ENCODE measurements at regions not wholly inside any gene's neighbourhood (a gene's known extent, or its start where the extent isn't known, plus 50 kb on each side); places are given as distances from the start of the nearest gene placed in this dataset.

GRCh38 chr6:140284871-140285270, 910.4 kb upstream of the CITED2 start:
- no peak overlapping the region for H3K4me3 ChIP-seq (ENCODE audit: low read depth, low read length)
- no peaks in the 10 kb centered on the region for H3K4me1 ChIP-seq (ENCODE audit: control insufficient read depth, insufficient read depth, low read length)
- no peak overlapping the region for H3K9ac ChIP-seq (ENCODE audit: low read length)
- no peak overlapping the region for H3K27ac ChIP-seq (ENCODE audit: low read depth, low read length)
- H3K9me3 ChIP-seq (ENCODE audit: control insufficient read depth, insufficient read depth, low read depth, low read length), result no peaks in the 10 kb centered on the region
- H3K36me3 ChIP-seq (ENCODE audit: control insufficient read depth, insufficient read depth, low read length), result no peaks in the 10 kb centered on the region
- no peaks in the 10 kb centered on the region for H3K27me3 ChIP-seq (ENCODE audit: control insufficient read depth, insufficient read depth, low read length)

GRCh38 chr6:140283197-140283596, 908.7 kb upstream of the CITED2 start:
- Histone ChIP-seq H3K9me3 (ENCODE audit: control insufficient read depth, insufficient read depth, low read depth, low read length) (no peaks in the 10 kb centered on the region), H3K27me3 (ENCODE audit: control insufficient read depth, insufficient read depth, low read length) (no peaks in the 10 kb centered on the region), H3K4me1 (ENCODE audit: control insufficient read depth, insufficient read depth, low read length) (no peaks in the 10 kb centered on the region), H3K9ac (ENCODE audit: low read length) (no peak overlapping the region), H3K4me3 (ENCODE audit: low read depth, low read length) (no peak overlapping the region), H3K27ac (ENCODE audit: low read depth, low read length) (no peak overlapping the region), H3K36me3 (ENCODE audit: control insufficient read depth, insufficient read depth, low read length) (no peaks in the 10 kb centered on the region)

- no peak overlapping the region for H3K27ac ChIP-seq (ENCODE audit: low read depth, low read length)
- no peak overlapping the region for H3K4me3 ChIP-seq (ENCODE audit: low read depth, low read length)
- H3K4me1 ChIP-seq (ENCODE audit: control insufficient read depth, insufficient read depth, low read length), result no peaks in the 10 kb centered on the region
- no peaks in the 10 kb centered on the region for H3K27me3 ChIP-seq (ENCODE audit: control insufficient read depth, insufficient read depth, low read length)
- no peaks in the 10 kb centered on the region for H3K9me3 ChIP-seq (ENCODE audit: control insufficient read depth, insufficient read depth, low read depth, low read length)
- H3K36me3 ChIP-seq (ENCODE audit: control insufficient read depth, insufficient read depth, low read length), result no peaks in the 10 kb centered on the region
- no peak overlapping the region for H3K9ac ChIP-seq (ENCODE audit: low read length)
Measured at GRCh38 chr6:140281767-140282166, 907.3 kb upstream of the CITED2 start.

GRCh38 chr6:140281236-140281635, 906.8 kb upstream of the CITED2 start:
- no peak overlapping the region for H3K4me3 ChIP-seq (ENCODE audit: low read depth, low read length)
- H3K27ac ChIP-seq (ENCODE audit: low read depth, low read length), result no peak overlapping the region
- H3K36me3 ChIP-seq (ENCODE audit: control insufficient read depth, insufficient read depth, low read length), result no peaks in the 10 kb centered on the region
- H3K27me3 ChIP-seq (ENCODE audit: control insufficient read depth, insufficient read depth, low read length), result no peaks in the 10 kb centered on the region
- no peak overlapping the region for H3K9ac ChIP-seq (ENCODE audit: low read length)
- H3K4me1 ChIP-seq (ENCODE audit: control insufficient read depth, insufficient read depth, low read length), result no peaks in the 10 kb centered on the region
- H3K9me3 ChIP-seq (ENCODE audit: control insufficient read depth, insufficient read depth, low read depth, low read length), result no peaks in the 10 kb centered on the region

- no peak overlapping the region for H3K27ac ChIP-seq (ENCODE audit: low read depth, low read length)
- no peak overlapping the region for H3K9ac ChIP-seq (ENCODE audit: low read length)
- no peaks in the 10 kb centered on the region for H3K4me1 ChIP-seq (ENCODE audit: control insufficient read depth, insufficient read depth, low read length)
- no peaks in the 10 kb centered on the region for H3K27me3 ChIP-seq (ENCODE audit: control insufficient read depth, insufficient read depth, low read length)
- H3K9me3 ChIP-seq (ENCODE audit: control insufficient read depth, insufficient read depth, low read depth, low read length), result no peaks in the 10 kb centered on the region
- H3K4me3 ChIP-seq (ENCODE audit: low read depth, low read length), result no peak overlapping the region
- no peaks in the 10 kb centered on the region for H3K36me3 ChIP-seq (ENCODE audit: control insufficient read depth, insufficient read depth, low read length)
Measured at GRCh38 chr6:140276719-140277118, 902.3 kb upstream of the CITED2 start.

- Histone ChIP-seq H3K27ac (ENCODE audit: low read depth, low read length) (no peak overlapping the region), H3K9me3 (ENCODE audit: control insufficient read depth, insufficient read depth, low read depth, low read length) (no peaks in the 10 kb centered on the region), H3K36me3 (ENCODE audit: control insufficient read depth, insufficient read depth, low read length) (no peaks in the 10 kb centered on the region), H3K4me3 (ENCODE audit: low read depth, low read length) (no peak overlapping the region), H3K27me3 (ENCODE audit: control insufficient read depth, insufficient read depth, low read length) (no peaks in the 10 kb centered on the region), H3K4me1 (ENCODE audit: control insufficient read depth, insufficient read depth, low read length) (no peaks in the 10 kb centered on the region), H3K9ac (ENCODE audit: low read length) (no peak overlapping the region)
Measured at GRCh38 chr6:140276133-140276532, 901.7 kb upstream of the CITED2 start.

GRCh38 chr6:140275725-140276124, 901.3 kb upstream of the CITED2 start:
- no peak overlapping the region for H3K9ac ChIP-seq (ENCODE audit: low read length)
- H3K27me3 ChIP-seq (ENCODE audit: control insufficient read depth, insufficient read depth, low read length), result no peaks in the 10 kb centered on the region
- H3K4me1 ChIP-seq (ENCODE audit: control insufficient read depth, insufficient read depth, low read length), result no peaks in the 10 kb centered on the region
- no peak overlapping the region for H3K4me3 ChIP-seq (ENCODE audit: low read depth, low read length)
- H3K27ac ChIP-seq (ENCODE audit: low read depth, low read length), result no peak overlapping the region
- no peaks in the 10 kb centered on the region for H3K36me3 ChIP-seq (ENCODE audit: control insufficient read depth, insufficient read depth, low read length)
- no peaks in the 10 kb centered on the region for H3K9me3 ChIP-seq (ENCODE audit: control insufficient read depth, insufficient read depth, low read depth, low read length)

GRCh38 chr6:140274548-140274947, 900.1 kb upstream of the CITED2 start:
- H3K9me3 ChIP-seq (ENCODE audit: control insufficient read depth, insufficient read depth, low read depth, low read length), result no peaks in the 10 kb centered on the region
- no peaks in the 10 kb centered on the region for H3K36me3 ChIP-seq (ENCODE audit: control insufficient read depth, insufficient read depth, low read length)
- H3K4me1 ChIP-seq (ENCODE audit: control insufficient read depth, insufficient read depth, low read length), result no peaks in the 10 kb centered on the region
- no peaks in the 10 kb centered on the region for H3K27me3 ChIP-seq (ENCODE audit: control insufficient read depth, insufficient read depth, low read length)
- H3K4me3 ChIP-seq (ENCODE audit: low read depth, low read length), result no peak overlapping the region
- no peak overlapping the region for H3K9ac ChIP-seq (ENCODE audit: low read length)
- H3K27ac ChIP-seq (ENCODE audit: low read depth, low read length), result no peak overlapping the region

- no peaks in the 10 kb centered on the region for H3K27me3 ChIP-seq (ENCODE audit: control insufficient read depth, insufficient read depth, low read length)
- H3K4me3 ChIP-seq (ENCODE audit: low read depth, low read length), result no peak overlapping the region
- peaks cover 5% of the 10 kb centered on the region; the same call in 1 of the 2 replicates for H3K9me3 ChIP-seq (ENCODE audit: control insufficient read depth, insufficient read depth, low read depth, low read length)
- no peaks in the 10 kb centered on the region for H3K4me1 ChIP-seq (ENCODE audit: control insufficient read depth, insufficient read depth, low read length)
- no peak overlapping the region for H3K27ac ChIP-seq (ENCODE audit: low read depth, low read length)
- H3K9ac ChIP-seq (ENCODE audit: low read length), result no peak overlapping the region
- no peaks in the 10 kb centered on the region for H3K36me3 ChIP-seq (ENCODE audit: control insufficient read depth, insufficient read depth, low read length)
Measured at GRCh38 chr6:140271759-140272377, 897.4 kb upstream of the CITED2 start.

GRCh38 chr6:140269591-140270165, 895.2 kb upstream of the CITED2 start:
- H3K9me3 ChIP-seq (ENCODE audit: control insufficient read depth, insufficient read depth, low read depth, low read length), result peaks cover 11% of the 10 kb centered on the region
- no peaks in the 10 kb centered on the region for H3K4me1 ChIP-seq (ENCODE audit: control insufficient read depth, insufficient read depth, low read length)
- no peaks in the 10 kb centered on the region for H3K27me3 ChIP-seq (ENCODE audit: control insufficient read depth, insufficient read depth, low read length)
- no peak overlapping the region for H3K27ac ChIP-seq (ENCODE audit: low read depth, low read length)
- H3K9ac ChIP-seq (ENCODE audit: low read length), result no peak overlapping the region
- H3K36me3 ChIP-seq (ENCODE audit: control insufficient read depth, insufficient read depth, low read length), result no peaks in the 10 kb centered on the region
- no peak overlapping the region for H3K4me3 ChIP-seq (ENCODE audit: low read depth, low read length)

GRCh38 chr6:140264431-140264830, 890.0 kb upstream of the CITED2 start:
- Histone ChIP-seq H3K36me3 (ENCODE audit: control insufficient read depth, insufficient read depth, low read length) (no peaks in the 10 kb centered on the region), H3K4me1 (ENCODE audit: control insufficient read depth, insufficient read depth, low read length) (no peaks in the 10 kb centered on the region), H3K4me3 (ENCODE audit: low read depth, low read length) (no peak overlapping the region), H3K9ac (ENCODE audit: low read length) (no peak overlapping the region), H3K27me3 (ENCODE audit: control insufficient read depth, insufficient read depth, low read length) (no peaks in the 10 kb centered on the region), H3K9me3 (ENCODE audit: control insufficient read depth, insufficient read depth, low read depth, low read length) (peaks cover 21% of the 10 kb centered on the region), H3K27ac (ENCODE audit: low read depth, low read length) (no peak overlapping the region)
